HEK293T (cell line): ENCODE measurements at regions not wholly inside any gene's neighbourhood (a gene's known extent, or its start where the extent isn't known, plus 50 kb on each side); places are given as distances from the start of the nearest gene placed in this dataset.

Experiments
- ARNT ChIP-seq: fragments of 450-650 bp; IDR thresholded peaks from 2 replicates; pipeline ENCODE4 v1.6.1; 2017; ENCODE audit warnings: mild to moderate bottlenecking
- CTBP1 ChIP-seq: fragments of 450-650 bp; IDR thresholded peaks from 2 replicates; pipeline ENCODE4 v1.6.1; 2016; ENCODE audit warnings: borderline replicate concordance
- ELF4 ChIP-seq: fragments of 450-650 bp; IDR thresholded peaks from 2 replicates; pipeline ENCODE4 v1.6.1; 2017; ENCODE audit warnings: antibody characterized with exemption
- FOXK2 ChIP-seq: fragments of 450-650 bp; IDR thresholded peaks from 2 replicates; pipeline ENCODE4 v1.6.1; 2016; ENCODE audit warnings: mild to moderate bottlenecking
- HDGF ChIP-seq: fragments of 450-650 bp; IDR thresholded peaks from 2 replicates; pipeline ENCODE4 v1.6.1; 2017; ENCODE audit warnings: antibody characterized with exemption, borderline replicate concordance
- NFRKB ChIP-seq: fragments of 450-650 bp; IDR thresholded peaks from 2 replicates; pipeline ENCODE4 v1.6.1; 2016; ENCODE audit warnings: mild to moderate bottlenecking, moderate library complexity
- SP1 ChIP-seq: fragments of 450-650 bp; IDR thresholded peaks from 2 replicates; pipeline ENCODE4 v1.6.1; 2017
- TARDBP ChIP-seq: fragments of 450-650 bp; IDR thresholded peaks from 2 replicates; pipeline ENCODE4 v1.6.1; 2016

GRCh38 chr1:187938092-187938491 lies 1109.3 kb downstream of the PLA2G4A start:
- TF ChIP-seq ARNT: no peak
- no peak for TF ChIP-seq TARDBP
- no peak for TF ChIP-seq FOXK2
- no peak for TF ChIP-seq NFRKB
- no peak for TF ChIP-seq SP1
- no peak for TF ChIP-seq CTBP1
- no peak for TF ChIP-seq ELF4
- no peak for TF ChIP-seq HDGF
